COLO829 (cell line): ENCODE measurements at regions not wholly inside any gene's neighbourhood (a gene's known extent, or its start where the extent isn't known, plus 50 kb on each side); places are given as distances from the start of the nearest gene placed in this dataset.

Experiments
- DNase-seq: peaks from one replicate; pipeline ENCODE4 v3.0.0; 2012; ENCODE audit warnings: low spot score

GRCh38 chr21:38884440-38884839 is 78.7 kb downstream of the ETS2 start:
- no peak for DNase-seq

GRCh38 chr21:38883142-38883541 is 77.4 kb downstream of the ETS2 start:
- DNase-seq: no peak

GRCh38 chr21:38881131-38881530 is 75.4 kb downstream of the ETS2 start:
- DNase-seq: no peak

- no peak for DNase-seq
Measured at GRCh38 chr21:38880577-38880966, 74.8 kb downstream of the ETS2 start.

GRCh38 chr21:38879912-38880576 is 74.3 kb downstream of the ETS2 start:
- no peak for DNase-seq

- DNase-seq: no peak
Measured at GRCh38 chr21:38878379-38879179, 72.8 kb downstream of the ETS2 start.

GRCh38 chr21:38875694-38876492 is 70.2 kb downstream of the ETS2 start:
- no peak for DNase-seq
